ENCODE measurements at regions not wholly inside any gene's neighbourhood (a gene's known extent, or its start where the extent isn't known, plus 50 kb on each side); places are given as distances from the start of the nearest gene placed in this dataset.

DNA sequence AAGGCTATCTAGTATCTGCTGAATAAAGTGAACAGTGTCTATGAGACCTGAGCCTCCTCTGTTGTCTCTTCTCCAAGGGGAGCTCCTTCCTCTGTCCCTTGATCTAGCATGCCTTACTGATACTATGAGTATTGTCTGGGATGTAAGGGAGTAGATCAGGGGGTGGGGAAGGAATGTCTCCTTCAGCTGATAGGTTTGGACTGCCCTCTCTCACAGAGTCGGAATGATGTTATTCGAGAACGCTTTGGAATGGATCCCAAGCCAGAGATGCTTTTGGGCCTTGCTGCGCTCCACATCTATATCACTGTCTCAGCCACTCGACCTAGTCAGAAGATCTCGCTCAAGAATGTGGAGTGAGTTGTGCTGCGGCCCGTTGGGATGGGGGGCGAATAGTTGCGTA lies 68.3 kb upstream of the PRPS1 start:
- TF ChIP-seq POLR2A (IDR thresholded peaks at IDR 0.05), result no peak
- no peak for TF ChIP-seq CTCF (IDR thresholded peaks at IDR 0.05)

Measured in heart left ventricle (tissue), 13 donors.